Breast epithelium (tissue), 4 donors: ENCODE measurements at regions not wholly inside any gene's neighbourhood (a gene's known extent, or its start where the extent isn't known, plus 50 kb on each side); places are given as distances from the start of the nearest gene placed in this dataset.

ENCODE experiments used
- DNase-seq, 2 donors: peaks; one replicate each; pipeline ENCODE4 v3.0.0-alpha.2; 2019; ENCODE audit warnings: low spot score in 2 of 2
- H3K27ac ChIP-seq, 2 donors: fragments of 200-600 bp; sonication (generic) in 1 of 2; one replicate each; pipeline ENCODE4 v1.5.1; 2016 to 2019; ENCODE audit warnings: mild to moderate bottlenecking in 1 of 2
- H3K27me3 ChIP-seq, 2 donors: fragments of 200-600 bp; sonication (generic) in 1 of 2; one replicate each; pipeline versions ENCODE4 v1.5.1 to v1.6.0; 2017 to 2019; ENCODE audit warnings: control low read depth in 1 of 2, mild to moderate bottlenecking in 1 of 2
- H3K36me3 ChIP-seq: fragments of 200-600 bp; one replicate; pipeline ENCODE4 v1.5.1; 2019
- H3K4me1 ChIP-seq, 2 donors: fragments of 200-600 bp; sonication (generic); one replicate each; pipeline ENCODE4 v1.5.1; 2016 to 2019; ENCODE audit warnings: control low read depth in 1 of 2
- H3K4me3 ChIP-seq, 3 donors: fragments of 200-600 bp; sonication (generic); 1 replicate in 2 of 3; 2 replicates in 1 of 3; pipeline ENCODE4 v1.5.1; 2016 to 2019; ENCODE audit warnings: mild to moderate bottlenecking in 3 of 3, moderate library complexity in 2 of 3
- H3K9me3 ChIP-seq, 2 donors: fragments of 200-600 bp; sonication (generic) in 1 of 2; one replicate each; pipeline ENCODE4 v1.5.1; 2016 to 2019; ENCODE audit warnings: control low read depth in 1 of 2
- POLR2A ChIP-seq: fragments of 450-650 bp; IDR thresholded peaks from one replicate; pipeline ENCODE4 v1.6.1; 2016; ENCODE audit warnings: antibody characterized with exemption, mild to moderate bottlenecking, moderate library complexity
- POLR2AphosphoS5 ChIP-seq, 3 donors: sonication (generic); formaldehyde crosslinking; IDR thresholded peaks; one replicate each; pipeline ENCODE4 v1.6.1; 2017; ENCODE audit warnings: antibody characterized with exemption in 3 of 3
- intact Hi-C: fragments of 100-400 bp; cut with DNase I; formaldehyde crosslinking; loops from one replicate; pipeline ENCODE4 v1.15.1; 2023; ENCODE audit warnings: low total_unique reads
- TF ChIP-seq, protein P1 (sequence below), 3 donors: fragments of 450-650 bp; IDR thresholded peaks; one replicate each; pipeline ENCODE4 v1.5.1; 2016 to 2017; ENCODE audit warnings: antibody characterized with exemption in 3 of 3, mild to moderate bottlenecking in 3 of 3, moderate library complexity in 3 of 3

- Histone ChIP-seq H3K4me1 (peaks cover 0 to 20% of the 10 kb centered on the region in 2 donors), H3K27ac (peak overlapping the region; percentile 84 to 86), H3K27me3 (no peaks in the 10 kb centered on the region), H3K9me3 (no peaks in the 10 kb centered on the region), H3K4me3 (peak overlapping the region in 1 of 3 donors; percentile 16), H3K36me3 (no peaks in the 10 kb centered on the region)
- intact Hi-C loops, result no loop called here
- peak; percentile 58 to 60 for DNase-seq
- no peak for TF ChIP-seq POLR2A
- TF ChIP-seq POLR2AphosphoS5 (IDR thresholded peaks at IDR 0.05), result no peak
- TF ChIP-seq, protein P1, sequence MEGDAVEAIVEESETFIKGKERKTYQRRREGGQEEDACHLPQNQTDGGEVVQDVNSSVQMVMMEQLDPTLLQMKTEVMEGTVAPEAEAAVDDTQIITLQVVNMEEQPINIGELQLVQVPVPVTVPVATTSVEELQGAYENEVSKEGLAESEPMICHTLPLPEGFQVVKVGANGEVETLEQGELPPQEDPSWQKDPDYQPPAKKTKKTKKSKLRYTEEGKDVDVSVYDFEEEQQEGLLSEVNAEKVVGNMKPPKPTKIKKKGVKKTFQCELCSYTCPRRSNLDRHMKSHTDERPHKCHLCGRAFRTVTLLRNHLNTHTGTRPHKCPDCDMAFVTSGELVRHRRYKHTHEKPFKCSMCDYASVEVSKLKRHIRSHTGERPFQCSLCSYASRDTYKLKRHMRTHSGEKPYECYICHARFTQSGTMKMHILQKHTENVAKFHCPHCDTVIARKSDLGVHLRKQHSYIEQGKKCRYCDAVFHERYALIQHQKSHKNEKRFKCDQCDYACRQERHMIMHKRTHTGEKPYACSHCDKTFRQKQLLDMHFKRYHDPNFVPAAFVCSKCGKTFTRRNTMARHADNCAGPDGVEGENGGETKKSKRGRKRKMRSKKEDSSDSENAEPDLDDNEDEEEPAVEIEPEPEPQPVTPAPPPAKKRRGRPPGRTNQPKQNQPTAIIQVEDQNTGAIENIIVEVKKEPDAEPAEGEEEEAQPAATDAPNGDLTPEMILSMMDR (IDR thresholded peaks at IDR 0.05), result no peak
Observed at GRCh38 chr1:234544087-234544579, 65.2 kb upstream of the TARBP1 start.

DNA sequence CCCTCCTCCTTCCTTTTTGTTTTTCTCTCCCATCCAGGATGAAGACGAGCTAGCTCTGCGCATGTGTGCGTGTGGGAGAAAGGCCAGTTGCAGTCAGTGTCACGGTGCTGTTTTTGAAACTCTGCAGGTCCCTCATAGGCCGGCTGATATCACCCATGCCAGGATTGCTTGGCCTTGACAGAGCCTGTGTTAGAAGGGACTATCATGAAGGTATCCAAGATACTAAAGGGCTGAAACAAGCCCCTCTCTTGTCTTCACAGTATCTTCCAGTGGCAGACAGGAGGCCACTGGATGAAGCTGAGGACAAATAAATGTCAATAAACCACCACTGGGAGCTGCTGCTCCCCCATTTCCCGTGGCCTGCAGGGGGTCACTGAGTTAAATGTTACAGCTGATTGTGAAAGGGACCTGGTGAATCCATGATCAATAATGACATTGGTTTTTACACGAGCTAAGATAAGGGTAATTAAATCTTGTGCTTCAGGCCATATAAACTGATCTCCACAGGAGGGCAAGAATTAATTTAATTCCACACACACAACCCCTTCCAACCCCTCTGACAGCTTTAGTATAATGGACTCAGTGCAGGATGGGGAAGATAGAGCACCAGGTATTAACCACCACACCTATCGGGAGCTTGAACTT lies 64.6 kb upstream of the TARBP1 start:
- H3K9me3 ChIP-seq, result no peaks in the 10 kb centered on the region
- intact Hi-C loops, result no loop called here
- no peak for TF ChIP-seq POLR2A
- TF ChIP-seq, protein P1 (IDR thresholded peaks at IDR 0.05), result peak in 1 of 3 donors; percentile 17
- peaks cover 0 to 22% of the 10 kb centered on the region in 2 donors for H3K4me1 ChIP-seq
- no peaks in the 10 kb centered on the region for H3K27me3 ChIP-seq
- peak overlapping the region; percentile 84 to 86 for H3K27ac ChIP-seq
- no peaks in the 10 kb centered on the region for H3K36me3 ChIP-seq
- DNase-seq, result peak; percentile 17 to 33
- H3K4me3 ChIP-seq, result no peak overlapping the region

- Histone ChIP-seq H3K36me3 (no peaks in the 10 kb centered on the region), H3K4me1 (peaks cover 2 to 27% of the 10 kb centered on the region in 2 donors), H3K27ac (peak overlapping the region; percentile 27 to 86), H3K27me3 (no peaks in the 10 kb centered on the region), H3K4me3 (no peak overlapping the region), H3K9me3 (no peaks in the 10 kb centered on the region)
- TF ChIP-seq POLR2AphosphoS5 (IDR thresholded peaks at IDR 0.05) (no peak), POLR2A (no peak)
- TF ChIP-seq, protein P1 (IDR thresholded peaks at IDR 0.05), result no peak
- intact Hi-C loops, result no loop called here
- peak in 1 of 2 donors; percentile 50 for DNase-seq
Observed at GRCh38 chr1:234542211-234542850, 63.4 kb upstream of the TARBP1 start.

- H3K27ac ChIP-seq, result peak overlapping the region; percentile 86 to 98
- no peak for TF ChIP-seq POLR2AphosphoS5 (IDR thresholded peaks at IDR 0.05)
- no peak for TF ChIP-seq POLR2A
- TF ChIP-seq, protein P1 (IDR thresholded peaks at IDR 0.05), result no peak
Observed at GRCh38 chr1:234541286-234541975, 62.5 kb upstream of the TARBP1 start.

GRCh38 chr1:234540404-234540762 lies 61.4 kb upstream of the TARBP1 start:
- Histone ChIP-seq H3K4me1 (peaks cover 3 to 46% of the 10 kb centered on the region in 2 donors), H3K27ac (peak overlapping the region; percentile 98), H3K36me3 (no peaks in the 10 kb centered on the region), H3K4me3 (no peak overlapping the region), H3K9me3 (no peaks in the 10 kb centered on the region), H3K27me3 (no peaks in the 10 kb centered on the region)
- DNase-seq, result no peak
- intact Hi-C loops, result no loop called here
- TF ChIP-seq, protein P1 (IDR thresholded peaks at IDR 0.05), result no peak
- no peak for TF ChIP-seq POLR2AphosphoS5 (IDR thresholded peaks at IDR 0.05)
- TF ChIP-seq POLR2A, result no peak

More at GRCh38 chr1:234541286-234541975, 62.5 kb upstream of the TARBP1 start:
- no peaks in the 10 kb centered on the region for H3K9me3 ChIP-seq
- H3K4me3 ChIP-seq, result no peak overlapping the region
- intact Hi-C loops, result no loop called here
- H3K4me1 ChIP-seq, result peaks cover 3 to 35% of the 10 kb centered on the region in 2 donors
- H3K27me3 ChIP-seq, result no peaks in the 10 kb centered on the region
- no peak for DNase-seq
- no peaks in the 10 kb centered on the region for H3K36me3 ChIP-seq
